ENCODE measurements at regions not wholly inside any gene's neighbourhood (a gene's known extent, or its start where the extent isn't known, plus 50 kb on each side); places are given as distances from the start of the nearest gene placed in this dataset.

DNA sequence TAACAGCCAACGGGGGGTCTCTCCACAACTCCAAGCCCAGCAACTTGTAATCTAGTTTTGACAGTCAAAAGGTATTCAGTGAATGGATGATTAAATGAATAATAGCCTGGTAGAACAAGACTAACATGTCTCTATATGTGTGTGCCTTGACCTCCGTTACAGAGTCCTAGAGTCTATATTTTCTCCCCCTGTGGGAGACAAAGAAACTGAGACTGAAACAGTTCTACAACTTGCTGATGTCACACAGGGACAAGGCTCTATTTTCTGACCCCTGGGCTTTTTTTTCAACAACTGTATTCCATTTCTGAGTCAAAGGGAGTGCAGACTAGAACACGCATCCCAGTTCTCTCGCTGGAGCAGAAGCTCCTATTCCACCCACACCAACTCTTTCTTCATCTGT lies 223.6 kb upstream of the AGAP1 start:
- TF ChIP-seq, protein P1, sequence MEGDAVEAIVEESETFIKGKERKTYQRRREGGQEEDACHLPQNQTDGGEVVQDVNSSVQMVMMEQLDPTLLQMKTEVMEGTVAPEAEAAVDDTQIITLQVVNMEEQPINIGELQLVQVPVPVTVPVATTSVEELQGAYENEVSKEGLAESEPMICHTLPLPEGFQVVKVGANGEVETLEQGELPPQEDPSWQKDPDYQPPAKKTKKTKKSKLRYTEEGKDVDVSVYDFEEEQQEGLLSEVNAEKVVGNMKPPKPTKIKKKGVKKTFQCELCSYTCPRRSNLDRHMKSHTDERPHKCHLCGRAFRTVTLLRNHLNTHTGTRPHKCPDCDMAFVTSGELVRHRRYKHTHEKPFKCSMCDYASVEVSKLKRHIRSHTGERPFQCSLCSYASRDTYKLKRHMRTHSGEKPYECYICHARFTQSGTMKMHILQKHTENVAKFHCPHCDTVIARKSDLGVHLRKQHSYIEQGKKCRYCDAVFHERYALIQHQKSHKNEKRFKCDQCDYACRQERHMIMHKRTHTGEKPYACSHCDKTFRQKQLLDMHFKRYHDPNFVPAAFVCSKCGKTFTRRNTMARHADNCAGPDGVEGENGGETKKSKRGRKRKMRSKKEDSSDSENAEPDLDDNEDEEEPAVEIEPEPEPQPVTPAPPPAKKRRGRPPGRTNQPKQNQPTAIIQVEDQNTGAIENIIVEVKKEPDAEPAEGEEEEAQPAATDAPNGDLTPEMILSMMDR (IDR thresholded peaks at IDR 0.05; ENCODE audit: insufficient read depth, low read length) = no peak
- TF ChIP-seq POLR2AphosphoS5 (IDR thresholded peaks at IDR 0.05; ENCODE audit: low read depth) (no peak), GABPA (IDR thresholded peaks at IDR 0.05; ENCODE audit: low read depth) (no peak), REST (IDR thresholded peaks at IDR 0.05; ENCODE audit: insufficient replicate concordance, low read depth) (no peak), SPI1 (IDR thresholded peaks at IDR 0.05; ENCODE audit: borderline replicate concordance, low read depth) (no peak)
